ENCODE measurements at regions not wholly inside any gene's neighbourhood (a gene's known extent, or its start where the extent isn't known, plus 50 kb on each side); places are given as distances from the start of the nearest gene placed in this dataset.

GRCh38 chr2:58971511-58972360 lies 730.6 kb upstream of the FANCL start:
- FAIRE-seq, result no peak

GRCh38 chr2:58970365-58970764 lies 729.2 kb upstream of the FANCL start:
- FAIRE-seq, result no peak

GRCh38 chr2:58968885-58969284 lies 727.8 kb upstream of the FANCL start:
- FAIRE-seq, result no peak

GRCh38 chr2:58967736-58968135 lies 726.6 kb upstream of the FANCL start:
- no peak for FAIRE-seq

GRCh38 chr2:58965602-58966001 lies 724.5 kb upstream of the FANCL start:
- no peak for FAIRE-seq

- no peak for FAIRE-seq
These were observed 718.9 kb upstream of the FANCL start for GRCh38 chr2:58959996-58960395.

- FAIRE-seq, result no peak
These were observed 716.2 kb upstream of the FANCL start for GRCh38 chr2:58957188-58957840.

- no peak for FAIRE-seq
These were observed 713.8 kb upstream of the FANCL start for GRCh38 chr2:58954880-58955385.

GRCh38 chr2:58951722-58952121 lies 710.6 kb upstream of the FANCL start:
- no peak for FAIRE-seq

- no peak for FAIRE-seq
These were observed 709.8 kb upstream of the FANCL start for GRCh38 chr2:58950795-58951462.

GRCh38 chr2:58939388-58939787 lies 698.3 kb upstream of the FANCL start:
- FAIRE-seq, result no peak

GRCh38 chr2:58938988-58939387 lies 697.9 kb upstream of the FANCL start:
- no peak for FAIRE-seq

GRCh38 chr2:58932801-58933200 lies 691.7 kb upstream of the FANCL start:
- no peak for FAIRE-seq

- no peak for FAIRE-seq
These were observed 689.4 kb upstream of the FANCL start for GRCh38 chr2:58930537-58930936.

- no peak for FAIRE-seq
These were observed 687.8 kb upstream of the FANCL start for GRCh38 chr2:58928973-58929372.

- no peak for FAIRE-seq
These were observed 687.3 kb upstream of the FANCL start for GRCh38 chr2:58928391-58928790.

GRCh38 chr2:58926112-58926511 lies 685.0 kb upstream of the FANCL start:
- FAIRE-seq, result no peak

- FAIRE-seq, result no peak
These were observed 684.6 kb upstream of the FANCL start for GRCh38 chr2:58925676-58926081.

GRCh38 chr2:58923869-58924268 lies 682.7 kb upstream of the FANCL start:
- no peak for FAIRE-seq

- FAIRE-seq, result no peak
These were observed 681.1 kb upstream of the FANCL start for GRCh38 chr2:58922245-58922644.

- FAIRE-seq, result no peak
These were observed 680.6 kb upstream of the FANCL start for GRCh38 chr2:58921676-58922075.

GRCh38 chr2:58920001-58920400 lies 678.9 kb upstream of the FANCL start:
- FAIRE-seq, result no peak

GRCh38 chr2:58919316-58919715 lies 678.2 kb upstream of the FANCL start:
- FAIRE-seq, result no peak

GRCh38 chr2:58918141-58918540 lies 677.0 kb upstream of the FANCL start:
- no peak for FAIRE-seq

All from islet of Langerhans (tissue), 1 donor.